ENCODE measurements at regions not wholly inside any gene's neighbourhood (a gene's known extent, or its start where the extent isn't known, plus 50 kb on each side); places are given as distances from the start of the nearest gene placed in this dataset.

DNA sequence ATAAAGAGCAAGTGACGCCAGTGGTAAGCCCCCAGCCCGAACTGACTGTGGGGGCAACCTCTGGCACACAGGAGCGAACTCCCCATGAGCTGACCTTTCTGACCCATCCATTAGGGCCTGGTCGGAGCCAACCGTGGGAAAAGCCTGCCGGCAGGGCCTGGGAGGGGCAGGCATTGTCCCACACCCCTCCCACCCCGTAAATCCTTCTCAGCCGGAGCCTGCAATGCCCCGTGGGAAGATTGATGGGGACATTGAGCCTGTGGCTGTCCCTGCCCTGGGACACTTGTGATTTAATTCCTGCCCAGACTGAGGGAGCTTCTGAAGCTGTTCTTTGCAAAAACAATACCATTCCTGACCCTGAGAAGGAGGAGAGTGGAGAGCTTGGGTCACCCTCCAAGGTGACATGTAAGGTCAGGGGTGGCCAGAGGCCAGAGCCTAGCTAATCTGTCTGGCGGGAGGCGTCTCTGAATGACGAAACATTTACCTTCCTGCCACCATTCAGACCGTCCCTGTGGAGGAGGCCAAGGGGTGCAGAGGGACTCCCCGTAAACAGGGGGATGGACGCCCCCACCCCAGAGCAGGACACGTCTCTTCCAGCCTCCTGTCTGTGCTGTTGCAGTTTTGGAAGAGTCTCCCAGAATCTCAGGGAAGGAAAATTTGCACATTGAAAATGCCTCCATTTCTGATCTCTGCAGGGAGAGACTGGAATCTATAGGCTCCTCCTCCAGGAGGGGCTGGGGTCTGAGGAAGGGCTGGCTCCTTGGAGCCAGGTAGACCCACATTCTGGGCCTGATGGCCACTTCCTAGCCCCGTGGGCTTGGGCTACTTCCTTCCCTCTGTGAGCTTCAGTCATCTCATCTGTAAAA lies 51.2 kb upstream of the HS6ST1 start:
- TF ChIP-seq CTCF (IDR thresholded peaks at IDR 0.05; ENCODE audit: poor library complexity) (no peak), EZH2 (IDR thresholded peaks at IDR 0.05; ENCODE audit: borderline replicate concordance) (no peak), EZH2phosphoT487 (IDR thresholded peaks at IDR 0.05; ENCODE audit: low read depth, severe bottlenecking, unreplicated experiment) (no peak)
